Mononuclear cell (primary cell): ENCODE measurements at regions not wholly inside any gene's neighbourhood (a gene's known extent, or its start where the extent isn't known, plus 50 kb on each side); places are given as distances from the start of the nearest gene placed in this dataset.
"Not testable (repeated sequence)": the region's sequence is repeated elsewhere in the genome, so short reads cannot be mapped to it uniquely, and the experiment has no call there.

Source experiments
- H3K27me3 ChIP-seq: 2 replicates; pipeline ENCODE4 v1.6.0; 2011; ENCODE audit warnings: low read length, control low read depth; ENCODE audit not compliant: insufficient read depth
- H3K4me1 ChIP-seq: 2 replicates; pipeline ENCODE4 v1.5.1; 2011; ENCODE audit warnings: mild to moderate bottlenecking, low read length, control low read depth; ENCODE audit not compliant: insufficient read depth
- H3K4me3 ChIP-seq: 2 replicates; pipeline ENCODE4 v1.5.1; 2011; ENCODE audit warnings: mild to moderate bottlenecking, low read length, moderate library complexity
- H3K9me3 ChIP-seq: 2 replicates; pipeline ENCODE4 v1.5.1; 2011; ENCODE audit warnings: low read depth, mild to moderate bottlenecking, control low read depth, low read length

GRCh38 chr6:16953446-16953845 is 148.4 kb upstream of the STMND1 start:
- H3K9me3 ChIP-seq, result no peaks in the 10 kb centered on the region
- no peaks in the 10 kb centered on the region for H3K27me3 ChIP-seq
- no peak overlapping the region for H3K4me3 ChIP-seq
- no peaks in the 10 kb centered on the region for H3K4me1 ChIP-seq

GRCh38 chr6:16950825-16951495 is 150.9 kb upstream of the STMND1 start:
- Histone ChIP-seq H3K4me3 (no peak overlapping the region), H3K4me1 (no peaks in the 10 kb centered on the region), H3K27me3 (peaks cover 3% of the 10 kb centered on the region), H3K9me3 (no peaks in the 10 kb centered on the region)

GRCh38 chr6:16950302-16950701 is 151.5 kb upstream of the STMND1 start:
- Histone ChIP-seq H3K27me3 (peaks cover 8% of the 10 kb centered on the region), H3K9me3 (no peaks in the 10 kb centered on the region), H3K4me1 (no peaks in the 10 kb centered on the region), H3K4me3 (no peak overlapping the region)

- Histone ChIP-seq H3K27me3 (peaks cover 8% of the 10 kb centered on the region), H3K4me3 (no peak overlapping the region), H3K9me3 (no peaks in the 10 kb centered on the region), H3K4me1 (no peaks in the 10 kb centered on the region)
These were observed 152.1 kb upstream of the STMND1 start for GRCh38 chr6:16949716-16950115.

GRCh38 chr6:16948396-16948795 is 153.5 kb upstream of the STMND1 start:
- Histone ChIP-seq H3K4me1 (no peaks in the 10 kb centered on the region), H3K9me3 (no peaks in the 10 kb centered on the region), H3K4me3 (no peak overlapping the region), H3K27me3 (peaks cover 8% of the 10 kb centered on the region)

- no peaks in the 10 kb centered on the region for H3K4me1 ChIP-seq
- no peak overlapping the region for H3K4me3 ChIP-seq
- no peaks in the 10 kb centered on the region for H3K9me3 ChIP-seq
- H3K27me3 ChIP-seq, result peaks cover 8% of the 10 kb centered on the region
These were observed 154.4 kb upstream of the STMND1 start for GRCh38 chr6:16947375-16948015.

- Histone ChIP-seq H3K9me3 (no peaks in the 10 kb centered on the region), H3K27me3 (peaks cover 8% of the 10 kb centered on the region), H3K4me3 (no peak overlapping the region), H3K4me1 (no peaks in the 10 kb centered on the region)
These were observed 157.3 kb upstream of the STMND1 start for GRCh38 chr6:16944596-16944995.

GRCh38 chr6:16939839-16940238 is 162.0 kb upstream of the STMND1 start:
- Histone ChIP-seq H3K4me1 (no peaks in the 10 kb centered on the region), H3K27me3 (peaks cover 4% of the 10 kb centered on the region), H3K4me3 (no peak overlapping the region), H3K9me3 (no peaks in the 10 kb centered on the region)

- no peaks in the 10 kb centered on the region for H3K4me1 ChIP-seq
- no peak overlapping the region for H3K4me3 ChIP-seq
- peaks cover 6% of the 10 kb centered on the region for H3K27me3 ChIP-seq
- no peaks in the 10 kb centered on the region for H3K9me3 ChIP-seq
These were observed 162.5 kb upstream of the STMND1 start for GRCh38 chr6:16939351-16939750.

- no peaks in the 10 kb centered on the region for H3K4me1 ChIP-seq
- H3K9me3 ChIP-seq, result no peaks in the 10 kb centered on the region
- H3K4me3 ChIP-seq, result no peak overlapping the region
- peaks cover 10% of the 10 kb centered on the region for H3K27me3 ChIP-seq
These were observed 165.0 kb upstream of the STMND1 start for GRCh38 chr6:16936893-16937292.

GRCh38 chr6:16933961-16934360 is 167.9 kb upstream of the STMND1 start:
- Histone ChIP-seq H3K9me3 (no peaks in the 10 kb centered on the region), H3K4me3 (no peak overlapping the region), H3K4me1 (no peaks in the 10 kb centered on the region), H3K27me3 (peaks cover 10% of the 10 kb centered on the region)

GRCh38 chr6:16933532-16933931 is 168.3 kb upstream of the STMND1 start:
- H3K27me3 ChIP-seq, result peaks cover 10% of the 10 kb centered on the region
- no peak overlapping the region for H3K4me3 ChIP-seq
- no peaks in the 10 kb centered on the region for H3K4me1 ChIP-seq
- no peaks in the 10 kb centered on the region for H3K9me3 ChIP-seq

- Histone ChIP-seq H3K4me1 (no peaks in the 10 kb centered on the region), H3K27me3 (peaks cover 10% of the 10 kb centered on the region), H3K9me3 (no peaks in the 10 kb centered on the region), H3K4me3 (no peak overlapping the region)
These were observed 168.9 kb upstream of the STMND1 start for GRCh38 chr6:16932920-16933319.

GRCh38 chr6:16931079-16931478 is 169.8 kb upstream of the ATXN1 start:
- H3K4me1 ChIP-seq, H3K9me3 ChIP-seq, H3K4me3 ChIP-seq: not testable (repeated sequence)
- peaks cover 10% of the 10 kb centered on the region for H3K27me3 ChIP-seq

GRCh38 chr6:16930432-16930831 is 169.2 kb upstream of the ATXN1 start:
- H3K4me3 ChIP-seq, result no peak overlapping the region
- peaks cover 10% of the 10 kb centered on the region for H3K27me3 ChIP-seq
- H3K9me3 ChIP-seq, result no peaks in the 10 kb centered on the region
- H3K4me1 ChIP-seq, result no peaks in the 10 kb centered on the region

- Histone ChIP-seq H3K27me3 (peaks cover 6% of the 10 kb centered on the region), H3K4me1 (no peaks in the 10 kb centered on the region), H3K9me3 (no peaks in the 10 kb centered on the region), H3K4me3 (no peak overlapping the region)
These were observed 168.5 kb upstream of the ATXN1 start for GRCh38 chr6:16929809-16930208.
